EL (cell line): ENCODE measurements at regions not wholly inside any gene's neighbourhood (a gene's known extent, or its start where the extent isn't known, plus 50 kb on each side); places are given as distances from the start of the nearest gene placed in this dataset.
"Not testable (repeated sequence)": the region's sequence is repeated elsewhere in the genome, so short reads cannot be mapped to it uniquely, and the experiment has no call there.

Experiments used
- DNase-seq: peaks from one replicate; pipeline ENCODE4 v3.0.0-alpha.2; 2016

DNA sequence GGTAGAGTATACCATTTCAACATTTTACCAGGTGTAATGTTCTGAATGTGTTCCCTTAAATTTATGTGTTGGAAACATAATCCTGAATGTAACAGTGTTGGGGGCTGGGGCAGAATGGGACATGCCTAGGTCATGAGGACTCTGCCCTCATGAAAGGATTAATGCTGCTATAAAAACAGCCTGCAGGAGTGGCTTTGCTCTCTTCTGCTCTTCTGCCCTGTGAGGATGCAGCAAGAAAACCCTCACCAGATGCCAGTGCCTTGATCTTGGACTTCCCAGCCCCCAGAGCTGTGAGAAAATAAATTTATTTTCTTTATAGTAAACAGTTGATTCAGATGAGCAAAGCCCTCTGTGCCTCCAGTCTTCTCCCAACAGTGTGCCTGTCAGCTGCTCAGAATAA is 326.0 kb upstream of the ONECUT1 start:
- DNase-seq: no peak

DNA sequence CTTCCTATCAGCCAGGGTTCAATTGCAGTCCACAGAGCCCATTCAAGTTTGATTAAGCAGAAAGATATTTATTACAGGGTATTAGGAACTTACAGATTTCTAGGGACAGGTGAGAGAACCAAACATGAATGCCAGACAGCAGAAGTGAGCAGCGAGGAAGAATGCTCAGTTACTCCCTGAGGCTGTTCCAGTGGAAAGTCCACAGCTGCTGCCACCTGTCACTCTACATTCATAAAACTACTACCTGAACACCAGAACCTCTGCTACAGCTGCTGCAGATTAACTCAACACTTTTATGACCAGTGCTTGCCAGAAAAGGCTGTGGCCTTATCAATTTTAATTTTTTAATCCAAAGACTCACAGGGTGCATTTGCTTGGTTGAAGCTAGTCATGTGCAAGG is 325.4 kb upstream of the ONECUT1 start:
- DNase-seq: no peak

DNA sequence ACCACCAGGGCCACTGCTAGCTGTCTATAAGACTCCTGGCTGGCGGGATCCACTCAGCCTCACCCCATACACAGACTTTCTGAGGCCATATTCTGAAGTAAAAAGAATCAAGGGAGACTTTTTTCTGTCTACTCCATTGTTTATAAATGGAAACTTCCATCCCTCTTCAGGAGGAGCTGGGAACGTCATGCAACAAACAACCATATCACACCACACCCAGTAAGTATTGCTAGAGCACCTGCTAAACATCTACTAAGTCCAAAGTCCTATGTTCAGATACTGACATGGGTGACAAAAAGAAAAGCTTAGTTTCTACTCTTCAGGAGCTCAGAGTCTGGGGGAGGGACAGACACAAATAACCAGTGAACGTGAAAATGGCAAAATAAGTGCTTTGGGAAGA is 324.8 kb upstream of the ONECUT1 start:
- DNase-seq: no peak

DNA sequence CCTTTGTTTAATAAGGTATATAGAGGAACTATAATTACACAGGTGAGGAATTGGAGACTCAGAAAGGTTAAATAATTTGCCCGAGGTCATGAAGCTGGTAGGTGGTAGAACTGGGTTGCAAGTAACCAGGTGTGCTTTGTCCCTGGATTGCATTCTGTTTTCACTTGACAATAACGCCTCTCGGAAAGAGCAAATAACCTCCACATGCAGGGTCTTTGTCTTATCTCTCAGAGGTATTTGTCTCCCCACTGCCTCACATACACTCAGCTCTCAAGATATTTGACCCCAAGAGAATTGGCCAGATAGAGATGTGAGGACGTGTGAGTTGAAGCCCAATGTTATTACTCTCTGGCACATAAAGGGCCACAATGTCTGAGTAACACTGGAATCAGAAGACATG is 320.9 kb upstream of the ONECUT1 start:
- no peak for DNase-seq

DNA sequence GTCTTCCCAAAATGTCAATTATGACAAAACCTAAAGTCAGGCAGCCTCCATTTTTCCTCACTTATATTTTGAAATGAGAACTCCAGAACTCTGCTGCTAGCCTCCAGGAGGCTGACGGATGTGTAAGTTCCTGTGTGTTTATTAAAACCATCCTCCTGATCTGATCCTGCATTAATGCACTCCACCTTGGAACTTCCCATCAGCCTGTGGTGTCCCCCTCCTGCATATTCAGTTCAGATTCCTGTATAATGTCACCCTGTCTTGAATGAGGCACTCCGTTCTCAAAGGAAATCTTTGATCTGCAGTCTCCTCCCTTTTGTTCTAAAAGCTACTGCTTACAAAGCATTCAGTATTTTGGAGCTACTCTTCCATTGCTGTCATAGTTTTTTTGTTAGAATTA is 318.2 kb upstream of the ONECUT1 start:
- no peak for DNase-seq

DNA sequence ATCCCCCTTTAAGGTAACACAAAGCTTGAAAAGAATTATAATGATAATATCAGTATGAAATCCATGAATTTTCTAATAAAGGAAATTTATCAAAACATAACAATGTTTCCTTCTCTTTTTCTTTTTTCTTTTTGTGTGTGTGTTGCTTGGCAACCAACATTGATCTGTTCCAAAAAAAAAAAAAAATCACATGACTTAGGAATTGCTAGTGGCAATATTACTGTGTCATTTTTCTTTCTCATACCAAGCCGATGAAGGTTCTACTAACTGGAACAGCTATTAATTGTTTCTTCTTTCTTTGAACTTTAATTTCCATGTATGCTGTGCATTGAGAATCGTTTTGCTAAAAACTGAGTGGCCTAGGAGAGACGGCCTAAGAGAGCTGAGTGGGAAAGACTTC is 317.7 kb upstream of the ONECUT1 start:
- no peak for DNase-seq

DNA sequence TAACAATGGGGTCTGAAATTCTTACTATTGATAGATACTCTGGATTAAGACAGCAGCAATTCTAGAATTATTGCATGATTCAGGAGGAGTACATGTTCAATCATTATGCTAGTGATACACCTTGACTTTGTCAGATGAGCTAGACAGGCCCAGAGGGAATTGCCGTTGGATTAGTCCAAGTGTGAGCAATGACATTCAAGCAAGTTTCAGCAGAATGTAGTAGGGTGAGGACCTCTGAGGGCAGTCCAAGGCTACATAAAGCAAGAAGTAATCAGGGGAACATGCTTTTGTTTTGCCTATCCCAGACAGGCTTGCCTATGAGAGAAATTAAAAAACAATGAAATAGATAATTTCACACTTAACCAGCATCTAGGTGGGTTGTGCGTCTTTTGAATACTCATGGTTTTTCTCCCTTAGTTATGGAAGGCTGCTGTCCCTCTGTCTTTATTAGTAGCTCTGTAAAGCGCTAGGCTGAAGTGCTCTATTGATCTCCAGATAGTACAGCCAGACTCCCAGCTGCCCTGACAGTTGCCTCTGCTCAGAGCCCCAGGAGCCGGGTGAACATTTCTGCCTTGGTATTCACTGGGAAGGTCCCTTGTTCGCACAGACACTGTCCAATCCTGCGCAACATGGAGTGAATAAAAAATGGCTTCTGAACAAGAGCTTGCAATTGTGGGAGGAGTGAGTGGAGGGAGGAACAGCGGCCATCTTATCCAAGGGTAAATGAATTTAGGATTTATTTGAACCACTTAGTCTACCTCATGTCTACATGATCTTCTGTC is 316.6 kb upstream of the ONECUT1 start:
- DNase-seq: no peak

DNA sequence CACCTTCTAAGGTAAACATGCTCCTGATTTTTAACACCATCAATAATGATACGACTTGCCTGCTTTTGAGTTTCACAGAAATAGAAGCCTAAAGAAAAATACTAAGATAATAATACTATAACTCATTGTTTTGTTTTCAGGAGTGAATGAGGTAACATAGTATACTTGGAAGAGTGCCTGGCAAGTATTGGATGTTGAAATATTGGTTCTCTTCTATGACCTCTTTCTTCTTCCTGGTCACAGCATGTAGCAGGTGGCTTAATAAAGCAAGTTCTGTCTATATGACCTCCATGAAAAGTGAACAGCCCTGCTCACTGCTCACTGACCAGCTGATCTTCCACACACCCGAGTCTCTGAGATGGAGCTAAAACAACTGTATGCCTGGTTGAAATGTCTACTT is 312.3 kb upstream of the ONECUT1 start:
- no peak for DNase-seq

DNA sequence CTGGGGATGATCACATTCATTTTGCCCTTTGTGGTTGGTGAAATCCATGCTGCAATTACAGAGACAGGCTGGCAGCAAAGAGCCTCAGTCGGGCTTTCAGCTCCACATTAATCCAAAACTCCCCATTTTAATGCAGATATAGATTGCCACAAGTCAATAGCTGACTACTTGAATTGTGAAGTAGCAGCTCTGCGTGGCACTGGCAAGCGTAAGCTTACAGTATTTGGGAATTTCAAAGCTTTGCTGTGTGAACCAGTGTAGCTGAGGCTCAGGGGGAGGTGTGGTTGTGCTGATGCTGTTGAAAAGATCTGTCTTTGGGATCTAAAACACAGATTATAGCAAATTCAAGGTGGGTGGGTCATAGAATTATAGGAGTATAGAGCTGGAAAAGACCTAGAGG is 290.3 kb upstream of the ONECUT1 start:
- DNase-seq: no peak

DNA sequence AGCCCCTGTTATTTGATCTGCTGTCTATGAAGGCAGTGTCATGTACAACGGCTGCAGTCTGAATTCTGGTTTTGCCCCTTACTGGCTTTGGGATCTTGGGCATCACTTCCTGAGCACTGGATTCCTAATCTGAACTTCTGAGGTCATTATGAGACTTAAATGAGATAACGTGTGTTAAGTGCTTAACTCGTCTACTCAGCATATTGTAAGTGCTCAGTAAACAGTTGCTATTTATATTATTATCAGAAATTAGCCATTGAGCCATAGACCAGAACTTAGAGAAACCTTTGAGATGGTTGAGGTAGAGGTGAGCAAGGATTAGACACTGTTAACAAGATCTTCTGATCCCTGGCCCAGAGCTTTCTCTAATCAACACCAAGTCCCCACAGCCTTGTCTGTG is 284.1 kb upstream of the ONECUT1 start:
- no peak for DNase-seq

DNA sequence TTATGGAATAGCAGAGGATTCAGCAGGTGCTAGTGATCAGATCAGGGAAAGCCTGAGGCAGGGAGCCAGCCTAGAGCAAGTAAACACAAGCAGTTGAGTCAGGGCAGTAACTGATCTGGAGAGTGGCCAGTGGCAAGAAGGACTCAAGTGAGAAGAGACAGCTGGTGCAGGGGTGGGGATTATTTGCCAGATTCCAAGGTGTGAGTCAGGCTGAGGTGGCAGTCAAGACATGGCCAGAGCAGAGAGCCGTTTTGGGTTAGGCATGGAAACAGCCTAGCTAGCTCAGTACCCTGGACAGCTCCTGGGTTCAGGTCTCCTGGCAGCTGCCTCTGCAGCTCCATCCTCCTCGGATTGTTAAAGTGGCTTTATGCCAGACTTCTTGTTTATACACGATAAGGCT is 281.9 kb upstream of the ONECUT1 start:
- DNase-seq: peak; percentile 2

DNA sequence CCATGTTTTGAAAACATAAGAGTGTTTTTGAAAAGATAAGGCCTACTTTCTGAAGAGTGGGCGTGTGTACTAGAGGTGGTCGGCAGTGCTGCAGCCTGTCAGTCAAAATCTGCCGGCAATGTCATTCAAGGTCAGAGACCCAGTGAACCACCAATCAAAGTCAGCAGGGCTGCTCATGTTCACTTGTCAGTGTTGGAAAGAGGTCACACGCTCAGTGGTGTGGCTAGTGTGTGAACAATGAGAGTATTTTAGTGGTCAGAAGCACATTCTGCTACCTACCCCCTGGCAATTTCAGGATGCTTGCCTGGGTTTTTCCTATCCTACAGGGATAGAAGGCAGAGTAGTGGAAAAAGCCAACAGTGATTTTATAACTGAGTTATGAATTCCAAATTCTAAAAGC is 278.5 kb upstream of the ONECUT1 start:
- no peak for DNase-seq

DNA sequence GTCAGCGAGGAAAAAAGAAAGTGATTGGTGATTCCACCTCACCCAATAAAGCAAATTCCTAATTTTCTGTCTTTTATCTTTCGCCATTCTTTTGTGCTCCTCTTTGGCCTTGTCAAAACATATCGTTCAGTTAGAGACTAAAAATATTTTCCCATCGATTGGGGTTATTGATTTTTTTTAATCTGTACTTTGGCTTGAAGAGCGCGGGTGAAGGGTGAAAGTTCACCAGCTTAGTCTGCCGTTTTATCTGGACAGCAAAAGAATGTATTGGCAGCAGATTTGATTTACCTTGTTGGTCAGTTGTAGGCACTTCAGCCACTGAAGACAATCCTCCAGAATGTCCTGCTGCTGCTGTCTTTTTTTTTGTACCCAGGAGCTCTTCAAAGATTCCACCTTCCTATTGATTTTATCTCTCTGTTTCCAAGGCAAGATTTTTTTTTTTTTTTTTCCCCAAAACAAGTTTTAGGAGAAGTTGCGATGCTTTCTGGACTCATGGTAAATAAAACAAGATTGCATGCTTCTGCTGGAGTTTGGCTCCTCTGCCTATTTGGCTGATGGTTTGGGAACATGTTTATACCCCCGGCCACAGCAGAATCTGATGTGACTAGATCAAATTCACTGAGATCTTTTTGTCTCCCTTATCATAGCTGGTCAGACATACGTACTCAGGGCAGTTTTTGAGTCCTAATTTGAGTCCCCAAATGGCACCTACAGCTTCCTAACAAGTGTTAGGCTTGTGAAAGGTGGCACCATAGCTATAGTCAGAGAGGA is 269.3 kb upstream of the ONECUT1 start:
- no peak for DNase-seq

DNA sequence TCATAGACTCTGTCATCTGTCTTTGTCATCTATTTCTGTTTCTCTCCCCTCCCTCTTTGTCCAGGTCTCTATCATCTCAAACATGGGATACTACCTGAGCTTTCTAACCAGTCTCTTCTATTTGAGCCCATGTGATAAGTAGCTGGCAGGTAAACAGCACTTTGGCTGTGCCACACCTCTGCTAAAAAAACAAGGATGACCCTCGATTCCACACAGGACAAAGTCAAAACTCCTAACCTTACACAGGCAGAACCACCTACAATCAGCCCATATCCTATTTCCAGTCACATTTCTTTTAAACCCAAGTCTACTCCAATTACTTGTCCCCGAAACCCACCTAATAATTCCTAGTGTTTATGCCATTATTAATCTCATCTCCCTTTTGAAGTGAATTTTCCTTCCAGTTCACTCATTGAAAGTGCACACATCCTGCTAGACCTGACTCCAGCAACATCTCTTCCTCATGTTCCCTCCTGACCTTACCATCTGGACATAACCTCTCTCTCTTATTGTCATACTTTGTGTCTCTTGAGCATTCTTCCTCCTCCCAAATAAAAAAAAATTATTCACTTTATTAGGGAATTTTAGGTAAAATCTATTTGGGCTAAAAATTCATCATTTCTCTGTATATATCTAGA is 256.1 kb upstream of the ONECUT1 start:
- no peak for DNase-seq

DNA sequence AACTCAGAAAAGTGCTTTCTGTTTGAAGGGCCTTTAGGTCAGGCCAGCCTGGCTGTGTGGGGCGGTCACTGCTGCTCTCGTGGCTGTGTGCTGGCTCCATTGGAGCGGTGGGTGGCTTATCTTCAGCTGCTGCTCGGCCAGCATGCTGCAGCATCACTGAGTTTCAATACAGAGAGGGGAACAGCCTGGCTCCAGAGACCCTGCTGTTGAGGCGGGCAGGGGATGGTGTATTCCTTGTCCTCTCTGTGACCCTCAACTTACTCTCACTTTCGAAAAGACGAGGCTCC is 248.5 kb upstream of the ONECUT1 start:
- no peak for DNase-seq

DNA sequence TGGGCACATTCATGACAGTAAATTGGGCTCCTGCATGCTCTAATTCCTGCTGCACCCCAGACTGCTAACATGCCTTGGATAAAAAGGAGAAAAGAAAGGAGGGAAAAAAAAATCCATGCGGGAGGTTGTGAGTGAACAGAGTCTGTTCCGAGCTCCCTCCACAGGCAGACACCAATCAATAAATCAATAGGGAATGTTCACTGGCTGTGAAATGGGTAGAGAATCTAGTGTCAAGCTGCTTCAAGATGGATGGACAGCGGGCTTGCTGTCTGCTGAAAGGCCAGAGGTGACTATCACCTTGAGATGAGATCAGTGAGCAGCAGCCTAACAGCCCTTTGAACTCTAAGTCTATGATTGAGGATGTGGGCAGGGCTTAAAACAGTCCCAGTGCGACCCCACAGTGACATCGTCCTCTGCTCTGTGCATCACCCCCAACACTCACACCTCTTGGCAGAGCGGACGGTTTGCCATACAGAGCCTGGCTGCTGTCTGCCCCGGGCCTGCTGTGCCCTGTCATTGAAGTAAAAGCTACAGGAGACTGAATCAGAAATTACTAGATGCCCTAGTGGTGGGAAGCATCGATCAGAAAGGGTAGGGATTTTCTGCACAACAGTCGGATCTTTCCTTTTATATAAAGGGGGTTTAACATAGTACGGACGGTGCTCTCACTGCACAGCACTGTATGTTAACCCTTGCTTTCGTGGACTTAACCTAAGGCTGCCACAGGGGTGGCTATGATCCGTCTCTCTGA is 247.9 kb upstream of the ONECUT1 start:
- DNase-seq: no peak

DNA sequence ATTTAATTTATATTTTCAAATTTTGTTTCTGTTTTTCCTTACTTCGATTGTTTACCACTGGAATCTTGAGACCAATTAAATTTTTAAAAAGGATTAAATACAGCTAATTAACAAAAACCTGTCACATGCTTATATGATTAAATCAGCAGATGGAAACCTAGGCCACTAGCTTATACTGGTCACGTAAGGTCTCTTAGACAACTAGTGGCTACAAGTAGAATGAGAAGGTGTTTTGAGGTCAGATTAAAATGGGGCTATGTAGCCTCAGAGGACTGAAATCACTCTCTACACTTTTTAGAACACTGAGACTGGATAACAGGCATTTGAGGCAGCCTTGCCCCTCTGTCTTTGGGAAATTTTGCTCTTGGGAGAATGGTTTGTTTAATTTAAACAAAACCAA is 246.5 kb upstream of the ONECUT1 start:
- no peak for DNase-seq

DNA sequence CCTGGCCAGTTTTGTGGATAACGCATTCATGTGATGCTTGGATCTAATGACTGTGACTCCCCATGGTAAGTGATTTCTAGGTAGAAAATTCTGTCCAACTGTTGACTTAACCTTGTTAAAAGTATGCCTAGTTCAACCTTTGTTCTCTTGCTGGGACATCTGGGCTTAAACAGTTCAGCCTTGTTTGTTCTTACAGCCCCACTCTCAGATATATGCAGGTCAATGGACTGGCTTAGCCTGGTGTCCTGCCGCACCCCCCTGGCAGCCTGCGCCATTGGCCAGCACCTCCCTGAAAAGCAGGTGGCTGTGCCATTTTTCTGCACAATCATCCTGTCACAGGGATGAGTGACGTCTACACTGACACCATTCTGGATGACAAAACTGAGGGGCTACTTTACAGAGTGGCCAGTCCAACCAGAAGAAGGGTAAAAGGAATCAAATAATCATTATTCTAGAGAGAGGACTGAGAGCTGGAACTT is 244.7 kb upstream of the ONECUT1 start:
- DNase-seq: no peak

DNA sequence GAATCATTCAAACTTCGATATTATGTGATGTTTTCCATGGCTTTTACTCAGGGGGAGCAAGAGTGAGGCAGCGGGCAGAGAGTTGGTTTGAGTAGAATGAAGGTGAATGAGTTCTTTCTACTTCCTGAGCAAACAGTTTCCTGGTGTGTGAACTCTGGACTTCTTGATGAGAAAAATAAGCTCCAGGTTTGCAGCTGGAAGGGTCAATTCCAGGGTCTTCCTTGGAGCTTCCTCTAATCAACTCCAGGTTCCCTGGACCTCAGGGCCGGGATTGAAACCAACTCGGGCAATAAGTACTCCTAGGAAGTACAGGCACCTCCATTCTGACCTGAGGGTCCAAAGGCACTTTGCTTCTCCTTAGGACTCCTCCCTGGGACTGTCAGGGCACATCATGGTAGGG is 243.6 kb upstream of the ONECUT1 start:
- no peak for DNase-seq

DNA sequence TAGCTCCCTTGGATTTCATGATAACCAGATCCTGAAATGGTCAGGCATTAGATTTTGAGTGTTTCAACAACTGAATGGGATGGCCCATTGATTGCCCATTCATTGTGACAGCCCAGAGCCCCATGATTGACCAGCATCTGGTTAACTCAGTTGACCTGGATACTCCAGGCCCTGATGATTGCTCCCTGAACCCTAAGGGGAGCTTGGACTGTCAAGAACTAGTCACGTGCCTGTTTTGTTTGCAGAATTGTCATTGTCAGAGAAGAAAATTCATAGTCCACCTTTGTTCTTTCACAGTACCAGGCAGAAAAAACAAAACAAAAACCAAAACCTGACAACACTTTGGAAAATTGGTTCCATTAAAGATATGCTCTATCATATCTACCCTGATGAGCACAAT is 241.3 kb upstream of the ONECUT1 start:
- DNase-seq: no peak

DNA sequence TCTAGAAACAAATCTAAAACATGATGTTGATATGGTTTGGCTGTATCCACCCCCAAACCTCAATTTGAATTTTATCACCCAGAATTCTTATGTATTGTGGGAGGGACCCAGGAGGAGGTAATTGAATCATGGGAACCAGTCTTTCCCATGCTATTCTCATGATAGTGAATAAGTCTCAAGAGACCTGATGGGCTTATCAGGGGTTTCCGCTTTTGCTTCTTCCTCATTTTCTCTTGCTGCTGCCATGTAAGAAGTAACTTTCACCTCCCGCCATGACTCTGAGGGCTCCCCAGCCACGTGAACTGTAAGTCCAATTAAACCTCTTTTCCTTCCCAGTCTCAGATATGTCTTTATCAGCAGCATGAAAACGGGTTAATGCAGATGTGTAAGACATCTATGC is 232.7 kb upstream of the ONECUT1 start:
- no peak for DNase-seq

DNA sequence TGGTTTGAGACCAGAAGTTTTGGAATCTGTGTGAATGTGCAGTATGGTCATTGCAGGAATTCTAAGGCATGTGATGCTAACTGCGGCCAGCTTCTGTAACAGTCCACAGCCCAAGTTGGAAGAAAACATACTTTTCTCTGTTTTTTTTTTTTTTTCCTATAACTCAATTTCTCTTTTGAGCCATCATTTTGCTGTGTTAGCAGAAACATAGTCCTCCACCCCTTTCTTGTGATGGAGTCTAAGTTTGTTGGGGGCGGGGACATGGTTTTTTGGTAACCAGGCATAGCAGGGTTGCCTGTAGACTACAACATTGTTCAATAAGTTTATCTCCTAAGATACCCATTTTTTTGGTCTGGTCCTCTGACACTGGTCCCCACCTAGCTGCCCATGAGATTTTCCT is 223.2 kb upstream of the ONECUT1 start:
- no peak for DNase-seq

DNA sequence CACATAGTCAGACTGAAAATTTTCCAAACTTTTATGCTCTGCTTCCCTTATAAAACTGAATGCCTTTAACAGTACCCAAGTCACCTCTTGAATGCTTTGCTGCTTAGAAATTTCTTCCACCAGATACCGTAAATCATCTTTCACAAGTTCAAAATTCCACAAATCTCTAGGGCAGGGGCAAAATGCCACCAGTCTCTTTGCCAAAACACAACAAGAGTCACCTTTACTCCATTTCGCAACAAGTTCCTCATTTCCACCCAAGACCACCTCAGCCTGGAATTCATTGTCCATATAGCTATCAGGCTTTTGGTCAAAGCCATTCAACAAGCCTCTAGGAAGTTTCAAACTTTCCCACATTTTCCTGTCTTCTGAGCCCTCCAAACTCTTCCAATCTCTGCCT is 221.6 kb upstream of the ONECUT1 start:
- DNase-seq: not testable (repeated sequence)

DNA sequence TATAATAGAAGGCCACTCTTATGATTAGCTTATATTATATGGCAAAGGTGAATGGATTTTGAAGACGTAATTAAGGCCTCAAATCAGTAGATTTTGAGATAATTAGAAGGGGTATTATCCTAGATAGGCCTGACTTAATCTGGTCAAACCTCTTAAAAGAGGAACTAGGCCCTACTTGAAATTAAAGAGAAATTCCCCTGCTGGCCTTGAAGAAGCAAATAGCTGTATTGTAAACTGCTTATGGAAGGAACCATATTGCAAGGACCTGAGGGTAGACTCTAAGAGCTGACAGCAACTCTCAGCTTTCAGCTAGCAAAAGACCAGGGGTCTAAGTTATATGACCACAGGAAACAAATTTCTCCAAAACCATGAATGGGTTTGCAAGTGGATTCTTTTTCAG is 219.0 kb upstream of the ONECUT1 start:
- no peak for DNase-seq
